AG10803 (cell line): ENCODE measurements at regions not wholly inside any gene's neighbourhood (a gene's known extent, or its start where the extent isn't known, plus 50 kb on each side); places are given as distances from the start of the nearest gene placed in this dataset.
"Not testable (repeated sequence)": the region's sequence is repeated elsewhere in the genome, so short reads cannot be mapped to it uniquely, and the experiment has no call there.

ENCODE experiments used
- DNase-seq: peaks from one replicate; pipeline ENCODE4 v3.0.0; 2010; ENCODE audit warnings: low read depth
- H3K4me3 ChIP-seq: 2 replicates; pipeline ENCODE4 v1.5.1; 2011; ENCODE audit warnings: mild to moderate bottlenecking, low read length, control low read depth
- CTCF ChIP-seq: conservative IDR thresholded peaks from 2 replicates; pipeline ENCODE4 v1.5.1; 2011; ENCODE audit warnings: mild to moderate bottlenecking, low read length, control low read depth, inconsistent platforms

GRCh38 chr7:113764401-113765035 lies 154.3 kb downstream of the PPP1R3A start:
- no peak for TF ChIP-seq CTCF
- DNase-seq: no peak
- no peak overlapping the region for H3K4me3 ChIP-seq

- no peak overlapping the region for H3K4me3 ChIP-seq
- TF ChIP-seq CTCF: no peak
- DNase-seq: no peak
Observed at GRCh38 chr7:113763226-113763625, 155.6 kb downstream of the PPP1R3A start.

GRCh38 chr7:113756250-113756649 lies 162.6 kb downstream of the PPP1R3A start:
- no peak for TF ChIP-seq CTCF
- H3K4me3 ChIP-seq: no peak overlapping the region
- DNase-seq: no peak

GRCh38 chr7:113752689-113753088 lies 166.1 kb downstream of the PPP1R3A start:
- H3K4me3 ChIP-seq: no peak overlapping the region
- TF ChIP-seq CTCF: no peak
- DNase-seq: no peak

- TF ChIP-seq CTCF: no peak
- DNase-seq: no peak
- no peak overlapping the region for H3K4me3 ChIP-seq
Observed at GRCh38 chr7:113752289-113752688, 166.5 kb downstream of the PPP1R3A start.

GRCh38 chr7:113751547-113751946 lies 167.3 kb downstream of the PPP1R3A start:
- no peak for TF ChIP-seq CTCF
- no peak overlapping the region for H3K4me3 ChIP-seq
- DNase-seq: no peak

GRCh38 chr7:113748385-113748784 lies 170.4 kb downstream of the PPP1R3A start:
- not testable (repeated sequence) for H3K4me3 ChIP-seq, DNase-seq

GRCh38 chr7:113742946-113743431 lies 175.8 kb downstream of the PPP1R3A start:
- not testable (repeated sequence) for H3K4me3 ChIP-seq, DNase-seq
